Activated naive CD8-positive, alpha-beta T cell treated with anti-CD3 and anti-CD28 coated beads, Interleukin-2, amount 10 ng/mL, durations not matched to agents 7 days and 5 days (primary cell): ENCODE measurements at regions not wholly inside any gene's neighbourhood (a gene's known extent, or its start where the extent isn't known, plus 50 kb on each side); places are given as distances from the start of the nearest gene placed in this dataset.

Experiments used
- ATAC-seq: fragments of 150-1000 bp; cut with Tn5 transposase; one replicate; pipeline ENCODE4 v1.10.0; 2021; ENCODE audit warnings: low read depth, moderate library complexity
- POLR2A ChIA-PET: fragments of 350-600 bp; sonication (Branson Sonifier 250); formaldehyde crosslinking; loops from one replicate; lab custom pipeline; 2021; ENCODE audit warnings: antibody characterized with exemption; lab: Charles Lee
- DNase-seq: peaks from one replicate; pipeline ENCODE4 v3.0.0; 2021
- H3K27ac Mint-ChIP-seq: one replicate; pipeline ENCODE4 v1.8.0; 2022; ENCODE audit warnings: mild to moderate bottlenecking, mixed read lengths
- H3K27me3 Mint-ChIP-seq: one replicate; pipeline ENCODE4 v1.8.0; 2022; ENCODE audit warnings: mild to moderate bottlenecking, moderate library complexity, mixed read lengths
- H3K36me3 Mint-ChIP-seq: one replicate; pipeline ENCODE4 v1.8.0; 2021; ENCODE audit warnings: mild to moderate bottlenecking, mixed read lengths
- H3K4me1 Mint-ChIP-seq: one replicate; pipeline ENCODE4 v1.8.0; 2021; ENCODE audit warnings: mixed read lengths
- H3K4me3 Mint-ChIP-seq: one replicate; pipeline ENCODE4 v1.8.0; 2022; ENCODE audit warnings: mild to moderate bottlenecking, moderate library complexity, mixed read lengths
- H3K9me3 Mint-ChIP-seq: one replicate; pipeline ENCODE4 v1.8.0; 2021; ENCODE audit warnings: mixed read lengths

GRCh38 chr1:191592907-191593306 is 565.4 kb upstream of the RGS18 start:
- no peak overlapping the region for H3K4me3 Mint-ChIP-seq
- POLR2A ChIA-PET = no interaction called here

DNA sequence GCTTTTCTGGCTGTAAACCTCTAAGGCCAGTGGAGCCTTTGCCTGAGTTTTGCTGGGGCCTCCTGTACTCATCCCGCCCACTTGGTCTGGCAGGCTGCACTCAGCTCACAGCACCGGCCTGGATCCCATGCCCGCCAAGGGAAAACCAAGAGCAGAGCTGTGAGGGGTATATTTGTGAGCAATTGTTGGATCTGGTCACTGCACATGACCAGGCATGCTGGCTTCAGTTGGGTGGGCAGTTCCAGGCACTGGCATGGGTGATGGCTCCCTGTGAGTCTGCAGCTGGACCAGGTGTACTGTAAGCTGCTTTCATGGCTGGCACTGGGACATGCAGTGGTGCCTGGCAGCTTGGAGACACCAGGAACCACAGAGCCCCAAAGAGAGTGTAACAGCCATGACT is 563.1 kb upstream of the RGS18 start:
- Mint-ChIP-seq H3K27me3 (no peaks in the 10 kb centered on the region), H3K27ac (no peak overlapping the region), H3K4me3 (no peak overlapping the region), H3K9me3 (peaks cover 2% of the 10 kb centered on the region), H3K4me1 (no peaks in the 10 kb centered on the region), H3K36me3 (no peaks in the 10 kb centered on the region)
- ATAC-seq (no peak), DNase-seq (no peak)
- POLR2A ChIA-PET = no interaction called here

More at GRCh38 chr1:191592907-191593306, 565.4 kb upstream of the RGS18 start:
- Mint-ChIP-seq H3K27me3 (no peaks in the 10 kb centered on the region), H3K36me3 (no peaks in the 10 kb centered on the region), H3K9me3 (peaks cover 2% of the 10 kb centered on the region), H3K27ac (no peak overlapping the region), H3K4me1 (no peaks in the 10 kb centered on the region)
- ATAC-seq (no peak), DNase-seq (no peak)

DNA sequence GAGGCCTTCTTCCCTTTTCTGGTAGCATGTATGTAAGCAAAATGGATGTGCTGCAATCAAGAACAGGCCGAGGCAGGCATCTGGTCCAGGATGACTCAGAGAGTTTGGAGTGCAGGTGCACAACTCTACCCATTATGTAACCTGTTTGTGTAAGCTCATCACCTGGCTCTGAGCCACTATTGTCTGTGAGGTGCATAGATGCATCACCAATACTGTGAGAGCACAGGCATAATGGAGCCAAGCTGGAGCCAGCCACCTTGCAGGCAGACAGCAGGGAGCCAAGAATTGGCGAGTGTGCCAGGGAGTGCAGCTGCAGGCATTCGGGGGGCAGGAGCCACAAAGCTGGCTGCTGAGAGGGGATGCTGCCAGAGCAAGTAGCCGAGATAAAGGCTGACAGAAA is 549.9 kb upstream of the RGS18 start:
- no peak for ATAC-seq
- Mint-ChIP-seq H3K27me3 (no peaks in the 10 kb centered on the region), H3K9me3 (no peaks in the 10 kb centered on the region), H3K27ac (no peak overlapping the region), H3K36me3 (no peaks in the 10 kb centered on the region), H3K4me3 (no peak overlapping the region), H3K4me1 (no peaks in the 10 kb centered on the region)
- POLR2A ChIA-PET = no interaction called here
- DNase-seq = no peak

- DNase-seq (no peak), ATAC-seq (no peak)
- POLR2A ChIA-PET = no interaction called here
- Mint-ChIP-seq H3K36me3 (no peaks in the 10 kb centered on the region), H3K4me3 (no peak overlapping the region), H3K4me1 (no peaks in the 10 kb centered on the region), H3K27me3 (no peaks in the 10 kb centered on the region), H3K9me3 (peaks cover 2% of the 10 kb centered on the region), H3K27ac (no peak overlapping the region)
Observed at GRCh38 chr1:191609305-191609704, 549.0 kb upstream of the RGS18 start.

GRCh38 chr1:191615101-191615821 is 543.0 kb upstream of the RGS18 start:
- no peaks in the 10 kb centered on the region for H3K36me3 Mint-ChIP-seq
- H3K9me3 Mint-ChIP-seq = peaks cover 4% of the 10 kb centered on the region
- ATAC-seq (no peak), DNase-seq (no peak)
- POLR2A ChIA-PET = no interaction called here
- no peak overlapping the region for H3K4me3 Mint-ChIP-seq
- H3K27me3 Mint-ChIP-seq = no peaks in the 10 kb centered on the region
- H3K27ac Mint-ChIP-seq = no peak overlapping the region
- no peaks in the 10 kb centered on the region for H3K4me1 Mint-ChIP-seq

- ATAC-seq = no peak
- Mint-ChIP-seq H3K9me3 (peaks cover 4% of the 10 kb centered on the region), H3K36me3 (no peaks in the 10 kb centered on the region), H3K27me3 (no peaks in the 10 kb centered on the region), H3K4me1 (no peaks in the 10 kb centered on the region), H3K4me3 (no peak overlapping the region), H3K27ac (no peak overlapping the region)
- POLR2A ChIA-PET = no interaction called here
- no peak for DNase-seq
Observed at GRCh38 chr1:191618181-191618580, 540.1 kb upstream of the RGS18 start.

DNA sequence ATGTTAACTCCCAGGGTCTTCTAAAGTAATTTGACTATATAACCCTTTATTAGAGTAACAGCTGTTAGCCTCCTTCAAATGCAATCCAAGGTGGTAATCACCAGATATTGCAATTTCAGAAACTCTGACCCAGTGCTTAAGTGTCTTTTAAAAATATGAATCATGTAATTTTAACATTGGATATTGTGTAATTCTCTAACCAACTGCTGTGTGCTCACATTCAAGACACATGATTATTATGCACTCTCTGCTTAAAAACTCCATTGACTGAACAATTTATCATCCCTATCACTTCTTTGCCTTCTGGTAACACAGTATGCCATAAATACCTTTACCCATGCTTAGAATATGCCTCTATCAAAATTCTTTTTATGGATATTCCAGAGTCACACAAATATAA is 537.4 kb upstream of the RGS18 start:
- POLR2A ChIA-PET = no interaction called here
- peaks cover 2% of the 10 kb centered on the region for H3K9me3 Mint-ChIP-seq
- no peaks in the 10 kb centered on the region for H3K36me3 Mint-ChIP-seq
- no peak overlapping the region for H3K4me3 Mint-ChIP-seq
- H3K27me3 Mint-ChIP-seq = no peaks in the 10 kb centered on the region
- H3K4me1 Mint-ChIP-seq = no peaks in the 10 kb centered on the region
- DNase-seq = no peak
- no peak overlapping the region for H3K27ac Mint-ChIP-seq
- ATAC-seq = no peak

GRCh38 chr1:191624044-191624443 is 534.2 kb upstream of the RGS18 start:
- H3K9me3 Mint-ChIP-seq = no peaks in the 10 kb centered on the region
- no peak for ATAC-seq
- H3K4me1 Mint-ChIP-seq = no peaks in the 10 kb centered on the region
- POLR2A ChIA-PET = no interaction called here
- no peak overlapping the region for H3K27ac Mint-ChIP-seq
- H3K36me3 Mint-ChIP-seq = no peaks in the 10 kb centered on the region
- H3K4me3 Mint-ChIP-seq = no peak overlapping the region
- DNase-seq = no peak
- no peaks in the 10 kb centered on the region for H3K27me3 Mint-ChIP-seq

DNA sequence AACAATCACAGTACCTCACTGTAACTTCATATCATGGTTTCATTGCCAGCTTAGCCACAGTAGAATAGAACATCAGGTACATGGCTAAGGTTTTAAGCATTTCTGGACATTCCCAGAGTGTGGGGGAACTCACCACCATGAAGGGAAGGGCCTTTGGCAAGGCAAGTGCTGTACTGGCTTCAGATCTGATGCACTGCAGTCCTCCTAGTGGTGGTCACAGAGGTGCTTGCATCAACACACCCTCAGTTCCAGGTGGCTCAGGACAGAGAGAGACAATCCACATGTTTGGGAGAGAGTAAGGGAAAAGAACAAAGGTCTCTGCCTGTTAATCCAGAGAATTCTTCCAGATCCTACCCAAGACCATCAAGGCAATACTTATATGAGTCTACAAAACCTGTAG is 528.4 kb upstream of the RGS18 start:
- no peak overlapping the region for H3K27ac Mint-ChIP-seq
- POLR2A ChIA-PET = no interaction called here
- no peaks in the 10 kb centered on the region for H3K27me3 Mint-ChIP-seq
- H3K36me3 Mint-ChIP-seq = no peaks in the 10 kb centered on the region
- H3K4me3 Mint-ChIP-seq = no peak overlapping the region
- H3K9me3 Mint-ChIP-seq = peaks cover 5% of the 10 kb centered on the region
- ATAC-seq (no peak), DNase-seq (no peak)
- no peaks in the 10 kb centered on the region for H3K4me1 Mint-ChIP-seq

DNA sequence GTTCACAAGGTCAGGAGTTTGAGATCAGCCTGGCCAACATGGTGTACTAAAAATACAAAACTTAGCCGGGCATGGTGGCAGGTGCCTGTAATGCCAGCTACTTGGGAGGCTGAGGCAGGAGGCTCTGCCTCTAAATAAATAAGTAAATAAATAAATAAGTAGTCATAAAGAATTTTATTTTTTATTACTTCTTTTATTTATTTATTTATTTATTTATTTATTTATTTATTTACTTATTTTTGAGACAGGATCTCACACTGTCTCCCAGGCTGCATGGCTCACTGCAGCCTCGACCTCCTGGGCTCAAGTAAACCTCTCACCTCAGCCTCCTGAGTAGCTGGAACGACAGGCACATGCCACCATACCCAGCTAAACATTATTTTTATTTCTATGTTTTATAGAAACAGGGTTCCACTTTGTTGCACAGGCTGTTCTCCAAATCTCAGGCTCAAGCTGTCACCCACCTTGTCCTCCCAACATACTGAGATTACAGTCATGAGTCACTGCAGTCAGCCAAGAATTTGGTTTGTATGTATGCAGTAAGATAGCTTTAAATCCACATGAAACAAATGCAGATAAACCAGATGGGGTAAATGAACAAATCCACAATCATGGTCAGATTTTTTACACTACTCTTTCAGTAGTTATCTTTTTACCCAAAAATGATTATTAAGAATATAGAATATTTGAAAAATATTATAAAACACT is 523.3 kb upstream of the RGS18 start:
- POLR2A ChIA-PET = no interaction called here
- H3K9me3 Mint-ChIP-seq = peaks cover 6% of the 10 kb centered on the region
- no peak overlapping the region for H3K27ac Mint-ChIP-seq
- H3K36me3 Mint-ChIP-seq = no peaks in the 10 kb centered on the region
- ATAC-seq (no peak), DNase-seq (no peak)
- H3K4me1 Mint-ChIP-seq = no peaks in the 10 kb centered on the region
- no peak overlapping the region for H3K4me3 Mint-ChIP-seq
- no peaks in the 10 kb centered on the region for H3K27me3 Mint-ChIP-seq

DNA sequence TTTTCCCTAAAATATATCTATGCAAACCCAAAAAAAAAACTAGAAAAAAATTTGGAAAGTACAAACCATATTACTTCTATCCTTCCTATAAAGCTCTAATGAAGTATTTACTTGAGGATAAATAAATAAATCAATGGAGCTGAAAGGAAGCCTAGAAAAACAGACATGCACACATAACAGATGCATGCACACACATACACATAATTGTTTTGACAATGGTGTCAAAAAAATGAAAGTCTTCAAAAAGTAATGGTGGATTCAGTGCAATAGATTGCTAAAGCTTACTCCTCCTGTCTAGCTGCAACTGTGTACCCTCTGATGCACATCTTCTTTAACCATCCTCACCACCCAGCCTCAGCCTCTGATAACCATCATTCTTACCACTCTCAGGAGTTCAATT is 521.9 kb upstream of the RGS18 start:
- DNase-seq (no peak), ATAC-seq (no peak)
- H3K27ac Mint-ChIP-seq = no peak overlapping the region
- H3K4me3 Mint-ChIP-seq = no peak overlapping the region
- H3K27me3 Mint-ChIP-seq = no peaks in the 10 kb centered on the region
- no peaks in the 10 kb centered on the region for H3K4me1 Mint-ChIP-seq
- H3K36me3 Mint-ChIP-seq = no peaks in the 10 kb centered on the region
- POLR2A ChIA-PET = no interaction called here
- H3K9me3 Mint-ChIP-seq = peaks cover 3% of the 10 kb centered on the region

GRCh38 chr1:191641420-191642260 is 516.6 kb upstream of the RGS18 start:
- no peak overlapping the region for H3K4me3 Mint-ChIP-seq
- H3K27ac Mint-ChIP-seq = no peak overlapping the region
- H3K4me1 Mint-ChIP-seq = no peaks in the 10 kb centered on the region
- peaks cover 3% of the 10 kb centered on the region for H3K9me3 Mint-ChIP-seq
- POLR2A ChIA-PET = no interaction called here
- no peaks in the 10 kb centered on the region for H3K36me3 Mint-ChIP-seq
- DNase-seq = no peak
- H3K27me3 Mint-ChIP-seq = no peaks in the 10 kb centered on the region
- no peak for ATAC-seq

DNA sequence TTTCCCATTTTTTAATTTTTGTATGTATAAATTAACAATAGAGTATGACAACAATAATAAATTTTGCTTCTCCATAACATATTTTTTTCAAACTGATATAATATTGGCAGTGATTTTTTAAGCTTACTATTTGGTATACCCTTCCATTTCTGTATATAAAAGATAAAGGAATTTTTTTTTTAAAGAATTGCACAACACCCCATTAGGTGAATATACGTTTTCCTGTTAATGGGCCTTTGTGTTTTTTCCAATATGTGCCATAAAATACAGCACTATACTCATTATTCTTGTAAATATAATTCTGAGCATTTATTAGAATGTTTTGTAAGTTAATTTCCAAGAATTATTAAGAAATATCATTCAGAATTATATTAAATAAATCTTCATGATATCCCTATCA is 515.2 kb upstream of the RGS18 start:
- no peaks in the 10 kb centered on the region for H3K36me3 Mint-ChIP-seq
- POLR2A ChIA-PET = no interaction called here
- no peak overlapping the region for H3K27ac Mint-ChIP-seq
- H3K4me1 Mint-ChIP-seq = no peaks in the 10 kb centered on the region
- peaks cover 3% of the 10 kb centered on the region for H3K9me3 Mint-ChIP-seq
- no peak overlapping the region for H3K4me3 Mint-ChIP-seq
- no peaks in the 10 kb centered on the region for H3K27me3 Mint-ChIP-seq
- DNase-seq (no peak), ATAC-seq (no peak)

DNA sequence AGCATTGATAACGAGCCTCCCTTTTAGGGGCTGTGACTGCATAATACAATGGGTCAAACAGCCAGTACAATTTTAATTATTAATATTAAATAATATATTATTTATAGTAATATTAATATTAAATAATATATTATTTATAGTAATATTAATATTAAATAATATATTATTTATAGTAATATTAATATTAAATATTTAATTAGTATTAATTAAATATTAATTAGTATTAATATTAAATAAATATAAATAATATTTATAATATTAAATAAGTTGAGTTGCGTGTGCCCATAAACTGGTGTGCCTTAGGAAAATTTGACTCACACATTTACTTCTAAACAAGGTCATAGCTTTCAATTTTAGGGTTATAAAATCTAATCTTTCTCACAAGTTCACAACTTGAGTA is 509.3 kb upstream of the RGS18 start:
- Mint-ChIP-seq H3K27me3 (no peaks in the 10 kb centered on the region), H3K36me3 (no peaks in the 10 kb centered on the region), H3K4me3 (no peak overlapping the region), H3K4me1 (no peaks in the 10 kb centered on the region), H3K27ac (no peak overlapping the region), H3K9me3 (peaks cover 2% of the 10 kb centered on the region)
- DNase-seq (no peak), ATAC-seq (no peak)
- POLR2A ChIA-PET = no interaction called here
